Liver (tissue), 8 donors: ENCODE measurements at regions not wholly inside any gene's neighbourhood (a gene's known extent, or its start where the extent isn't known, plus 50 kb on each side); places are given as distances from the start of the nearest gene placed in this dataset.

ENCODE experiments used
- DNase-seq: peaks from one replicate; pipeline ENCODE4 v3.0.0-alpha.2; 2017; ENCODE audit warnings: low spot score
- H3K27ac ChIP-seq, 2 donors: one replicate each; pipeline ENCODE4 v1.7.0; 2013; ENCODE audit warnings: inconsistent platforms in 2 of 2, low read length in 2 of 2, control low read depth in 1 of 2, low read depth in 1 of 2, mild to moderate bottlenecking in 1 of 2
- H3K27me3 ChIP-seq, 4 donors: one replicate each; pipeline versions ENCODE4 v1.6.1 to v1.7.0; 2013; ENCODE audit warnings: low read length in 3 of 4, inconsistent platforms in 1 of 4, mild to moderate bottlenecking in 1 of 4, moderate library complexity in 1 of 4; ENCODE audit not compliant: control insufficient read depth in 4 of 4, insufficient read depth in 4 of 4
- H3K36me3 ChIP-seq, 4 donors: one replicate each; pipeline versions ENCODE4 v1.6.1 to v1.7.0; 2013; ENCODE audit warnings: low read length in 3 of 4, mild to moderate bottlenecking in 3 of 4, low read depth in 1 of 4, moderate library complexity in 1 of 4; ENCODE audit not compliant: control insufficient read depth in 4 of 4, insufficient read depth in 3 of 4
- H3K4me1 ChIP-seq, 4 donors: one replicate each; pipeline versions ENCODE4 v1.6.1 to v1.7.0; 2013; ENCODE audit warnings: low read length in 3 of 4, mild to moderate bottlenecking in 3 of 4, moderate library complexity in 1 of 4; ENCODE audit not compliant: control insufficient read depth in 4 of 4, insufficient read depth in 4 of 4
- H3K4me3 ChIP-seq, 3 donors: one replicate each; pipeline versions ENCODE4 v1.6.1 to v1.7.0; 2013; ENCODE audit warnings: low read length in 3 of 3, control low read depth in 1 of 3, low read depth in 1 of 3, mild to moderate bottlenecking in 1 of 3
- H3K9ac ChIP-seq, 2 donors: one replicate each; pipeline ENCODE4 v1.7.0; 2013; ENCODE audit warnings: low read length in 2 of 2, mild to moderate bottlenecking in 2 of 2, moderate library complexity in 2 of 2, control low read depth in 1 of 2, low read depth in 1 of 2
- H3K9me3 ChIP-seq, 4 donors: one replicate each; pipeline versions ENCODE4 v1.6.1 to v1.7.0; 2013; ENCODE audit warnings: low read length in 3 of 4; ENCODE audit not compliant: control insufficient read depth in 4 of 4
- ATF3 ChIP-seq: IDR thresholded peaks from 2 replicates; pipeline ENCODE4 v1.6.1; 2016; ENCODE audit warnings: antibody characterized with exemption
- CTCF ChIP-seq: fragments of 150-350 bp; IDR thresholded peaks from 2 replicates; pipeline ENCODE4 v1.5.1; 2017; ENCODE audit warnings: improper control_type of control experiment, low read depth, low read length; ENCODE audit not compliant: missing input control
- EGR1 ChIP-seq, 2 donors: IDR thresholded peaks; 2 replicates each; pipeline ENCODE4 v1.6.1; 2016 to 2018; ENCODE audit warnings: antibody characterized with exemption in 2 of 2, low read depth in 2 of 2
- FOXA1 ChIP-seq: IDR thresholded peaks from 2 replicates; pipeline ENCODE4 v1.6.1; 2016; ENCODE audit warnings: antibody characterized with exemption
- FOXA2 ChIP-seq: IDR thresholded peaks from 2 replicates; pipeline ENCODE4 v1.6.1; 2016; ENCODE audit warnings: antibody characterized with exemption
- GABPA ChIP-seq, 2 donors: IDR thresholded peaks in 1 of 2; conservative IDR thresholded peaks in 1 of 2; 2 replicates each; pipeline ENCODE4 v1.6.1; 2016; ENCODE audit warnings: antibody characterized with exemption in 2 of 2, mild to moderate bottlenecking in 1 of 2, moderate library complexity in 1 of 2
- HNF4G ChIP-seq: IDR thresholded peaks from 2 replicates; pipeline ENCODE4 v1.6.1; 2016; ENCODE audit warnings: antibody characterized with exemption
- JUND ChIP-seq, 2 donors: IDR thresholded peaks; 2 replicates each; pipeline ENCODE4 v1.6.1; 2016; ENCODE audit warnings: antibody characterized with exemption in 2 of 2
- MAX ChIP-seq: IDR thresholded peaks from 2 replicates; pipeline ENCODE4 v1.6.1; 2016; ENCODE audit warnings: antibody characterized with exemption
- NR2F2 ChIP-seq: IDR thresholded peaks from 2 replicates; pipeline ENCODE4 v1.6.1; 2016; ENCODE audit warnings: antibody characterized with exemption
- RAD21 ChIP-seq, 2 donors: IDR thresholded peaks; 2 replicates each; pipeline ENCODE4 v1.6.1; 2016; ENCODE audit warnings: antibody characterized with exemption in 2 of 2, mild to moderate bottlenecking in 2 of 2
- REST ChIP-seq: IDR thresholded peaks from 2 replicates; pipeline ENCODE4 v1.6.1; 2016; ENCODE audit warnings: antibody characterized with exemption, mild to moderate bottlenecking
- RXRA ChIP-seq, 2 donors: IDR thresholded peaks; 2 replicates each; pipeline ENCODE4 v1.6.1; 2017 to 2018; ENCODE audit warnings: antibody characterized with exemption in 2 of 2, mild to moderate bottlenecking in 1 of 2
- SP1 ChIP-seq: IDR thresholded peaks from 2 replicates; pipeline ENCODE4 v1.6.1; 2018; ENCODE audit warnings: antibody characterized with exemption, mild to moderate bottlenecking
- TAF1 ChIP-seq: conservative IDR thresholded peaks from 2 replicates; pipeline ENCODE4 v1.6.1; 2016; ENCODE audit warnings: antibody characterized with exemption, mild to moderate bottlenecking
- YY1 ChIP-seq: IDR thresholded peaks from 2 replicates; pipeline ENCODE4 v1.6.1; 2016; ENCODE audit warnings: antibody characterized with exemption, mild to moderate bottlenecking
- ZBTB33 ChIP-seq: IDR thresholded peaks from 2 replicates; pipeline ENCODE4 v1.6.1; 2016; ENCODE audit warnings: antibody characterized with exemption
- WGBS: extraction: QIAGEN DNeasy Blood & Tissue Kit; methylation state at CpG from one replicate; pipeline ENCODE4 v1.1.7; 2013; 5-methylcytosine and 5-hydroxymethylcytosine counted together
- donor health status: healthy.
- donor health status: healthy.
- donor health status: healthy.
- donor health status: healthy.
- donor health status: healthy.

GRCh38 chr11:13108416-13108815, 99.3 kb downstream of the RASSF10 start:
- Histone ChIP-seq H3K4me1 (no peaks in the 10 kb centered on the region), H3K27me3 (no peaks in the 10 kb centered on the region), H3K9ac (no peak overlapping the region), H3K4me3 (no peak overlapping the region), H3K36me3 (no peaks in the 10 kb centered on the region), H3K27ac (no peak overlapping the region), H3K9me3 (peaks cover 0 to 7% (median 0%) of the 10 kb centered on the region in 4 donors)
- 72% methylated on average over 2 of the region's 2 CpGs for WGBS
- DNase-seq, result no peak
- TF ChIP-seq ATF3 (no peak), JUND (IDR thresholded peaks at IDR 0.05) (no peak), CTCF (no peak), SP1 (no peak), RXRA (IDR thresholded peaks at IDR 0.05) (no peak), EGR1 (IDR thresholded peaks at IDR 0.05; ENCODE audit: low read depth in 2 of 2) (no peak), ZBTB33 (no peak), TAF1 (no peak), YY1 (no peak), FOXA1 (no peak), REST (no peak), HNF4G (no peak), RAD21 (IDR thresholded peaks at IDR 0.05) (no peak)

GRCh38 chr11:13109616-13110015, 100.5 kb downstream of the RASSF10 start:
- Histone ChIP-seq H3K36me3 (no peaks in the 10 kb centered on the region), H3K9ac (no peak overlapping the region), H3K9me3 (peaks cover 0 to 7% (median 0%) of the 10 kb centered on the region in 4 donors), H3K4me1 (no peaks in the 10 kb centered on the region), H3K27ac (no peak overlapping the region), H3K4me3 (no peak overlapping the region), H3K27me3 (no peaks in the 10 kb centered on the region)
- DNase-seq, result no peak
- WGBS, result 89% methylated on average over 1 of the region's 1 CpG
- no peak for TF ChIP-seq HNF4G
- no peak for TF ChIP-seq GABPA (IDR thresholded peaks at IDR 0.05 in 1 of 2, conservative IDR thresholded peaks at IDR 0.05 in 1 of 2)
- no peak for TF ChIP-seq EGR1 (IDR thresholded peaks at IDR 0.05; ENCODE audit: low read depth in 2 of 2)
- TF ChIP-seq FOXA1, result no peak
- no peak for TF ChIP-seq NR2F2
- no peak for TF ChIP-seq TAF1
- TF ChIP-seq SP1, result no peak
- no peak for TF ChIP-seq RAD21 (IDR thresholded peaks at IDR 0.05)
- TF ChIP-seq ZBTB33, result no peak
- TF ChIP-seq CTCF, result no peak
- no peak for TF ChIP-seq MAX
- TF ChIP-seq YY1, result no peak
- TF ChIP-seq FOXA2, result no peak
